NB4 (cell line): ENCODE measurements at regions not wholly inside any gene's neighbourhood (a gene's known extent, or its start where the extent isn't known, plus 50 kb on each side); places are given as distances from the start of the nearest gene placed in this dataset.

Experiments used
- POLR2A ChIP-seq: IDR thresholded peaks from 2 replicates; pipeline ENCODE4 v1.6.1; 2011; ENCODE audit warnings: mild to moderate bottlenecking; ENCODE audit not compliant: insufficient read length; ENCODE audit errors: extremely low read depth
- TF ChIP-seq, protein P1 (sequence below): IDR thresholded peaks from one replicate; pipeline ENCODE4 v1.5.1; 2012; ENCODE audit warnings: low read depth, low read length

DNA sequence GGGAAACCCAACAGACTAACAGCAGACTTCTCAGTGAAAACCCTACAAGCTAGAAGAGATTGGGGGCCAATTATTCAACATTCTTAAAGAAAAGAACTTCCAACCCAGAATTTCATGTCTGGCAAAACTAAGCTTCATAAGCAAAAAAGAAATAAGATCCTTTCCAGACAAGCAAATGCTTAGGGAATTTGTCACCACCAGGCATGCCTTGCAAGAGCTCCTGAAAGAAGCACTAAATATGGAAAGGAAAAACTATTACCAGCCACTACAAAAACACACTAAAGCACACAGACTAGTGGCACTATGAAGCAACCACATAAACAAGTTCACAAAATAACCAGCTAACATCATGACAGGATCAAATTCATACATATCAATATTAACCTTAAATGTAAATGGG, 131.1 kb downstream of the OR2K2 start:
- TF ChIP-seq, protein P1, sequence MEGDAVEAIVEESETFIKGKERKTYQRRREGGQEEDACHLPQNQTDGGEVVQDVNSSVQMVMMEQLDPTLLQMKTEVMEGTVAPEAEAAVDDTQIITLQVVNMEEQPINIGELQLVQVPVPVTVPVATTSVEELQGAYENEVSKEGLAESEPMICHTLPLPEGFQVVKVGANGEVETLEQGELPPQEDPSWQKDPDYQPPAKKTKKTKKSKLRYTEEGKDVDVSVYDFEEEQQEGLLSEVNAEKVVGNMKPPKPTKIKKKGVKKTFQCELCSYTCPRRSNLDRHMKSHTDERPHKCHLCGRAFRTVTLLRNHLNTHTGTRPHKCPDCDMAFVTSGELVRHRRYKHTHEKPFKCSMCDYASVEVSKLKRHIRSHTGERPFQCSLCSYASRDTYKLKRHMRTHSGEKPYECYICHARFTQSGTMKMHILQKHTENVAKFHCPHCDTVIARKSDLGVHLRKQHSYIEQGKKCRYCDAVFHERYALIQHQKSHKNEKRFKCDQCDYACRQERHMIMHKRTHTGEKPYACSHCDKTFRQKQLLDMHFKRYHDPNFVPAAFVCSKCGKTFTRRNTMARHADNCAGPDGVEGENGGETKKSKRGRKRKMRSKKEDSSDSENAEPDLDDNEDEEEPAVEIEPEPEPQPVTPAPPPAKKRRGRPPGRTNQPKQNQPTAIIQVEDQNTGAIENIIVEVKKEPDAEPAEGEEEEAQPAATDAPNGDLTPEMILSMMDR, result no peak
- TF ChIP-seq POLR2A, result no peak
